ENCODE measurements at regions not wholly inside any gene's neighbourhood (a gene's known extent, or its start where the extent isn't known, plus 50 kb on each side); places are given as distances from the start of the nearest gene placed in this dataset.

GRCh38 chr11:15609445-15609844 is 494.7 kb downstream of the INSC start:
- TF ChIP-seq POLR2AphosphoS5 (IDR thresholded peaks at IDR 0.05; ENCODE audit: borderline replicate concordance, low read depth, low read length): no peak
- no peak for TF ChIP-seq EZH2 (IDR thresholded peaks at IDR 0.05)

Measured in SK-N-MC (cell line).